ENCODE measurements at regions not wholly inside any gene's neighbourhood (a gene's known extent, or its start where the extent isn't known, plus 50 kb on each side); places are given as distances from the start of the nearest gene placed in this dataset.
"Not testable (repeated sequence)": the region's sequence is repeated elsewhere in the genome, so short reads cannot be mapped to it uniquely, and the experiment has no call there.

DNA sequence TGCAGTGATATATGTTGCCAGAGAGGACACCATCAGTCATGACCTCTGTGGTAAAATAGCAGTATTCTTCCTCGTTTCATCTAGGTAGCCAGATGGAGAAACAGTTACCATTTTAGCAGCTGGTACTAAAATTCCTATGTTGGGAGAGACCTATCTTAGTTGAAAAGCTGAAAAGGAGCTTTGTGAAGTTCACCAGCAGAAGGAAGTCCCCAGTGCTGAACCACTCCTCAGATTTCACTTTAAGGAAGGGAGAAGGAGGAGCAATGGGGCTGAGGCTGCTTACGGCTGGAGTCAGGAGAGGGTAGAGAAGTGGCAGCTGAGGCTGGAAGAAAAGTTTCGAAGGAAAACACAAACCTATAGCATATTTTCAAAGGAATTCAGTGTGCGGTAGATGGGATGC lies 103.7 kb downstream of the ATXN3L start:
- peaks cover 0 to 19% (median 0%) of the 10 kb centered on the region in 11 donors for H3K9me3 Mint-ChIP-seq
- no peak for DNase-seq
- Histone ChIP-seq H3K4me3 (ENCODE audit: low read length) (no peak overlapping the region), H3K36me3 (ENCODE audit: control insufficient read depth in 2 of 3, insufficient read depth in 3 of 3, low read length in 3 of 3) (no peaks in the 10 kb centered on the region), H3K9me3 (ENCODE audit: control insufficient read depth in 2 of 3, low read length in 3 of 3) (peaks cover 0 to 5% (median 0%) of the 10 kb centered on the region in 3 experiments), H3K4me1 (ENCODE audit: control insufficient read depth in 2 of 2, insufficient read depth in 2 of 2, low read length in 2 of 2) (no peaks in the 10 kb centered on the region), H3K27ac (ENCODE audit: low read depth, low read length) (no peak overlapping the region), H3K27me3 (ENCODE audit: control insufficient read depth in 2 of 2, insufficient read depth in 2 of 2, low read length in 2 of 2) (no peaks in the 10 kb centered on the region)
- ChIA-PET POLR2A (no interaction called here), CTCF (interaction anchor here (0.5 to 1.9 kb wide), 2 partner anchors 270 to 429 kb away, joined by 3 to 7 read pairs; no protein-coding TSS in a partner anchor)
- peaks cover 2 to 10% (median 9%) of the 10 kb centered on the region in 7 donors for H3K4me1 Mint-ChIP-seq
- H3K27me3 Mint-ChIP-seq = no peaks in the 10 kb centered on the region
- H3K4me3 Mint-ChIP-seq = no peak overlapping the region
- no peak overlapping the region for H3K27ac Mint-ChIP-seq
- peaks cover 0 to 5% (median 0%) of the 10 kb centered on the region in 5 donors for H3K36me3 Mint-ChIP-seq
- no peak for ATAC-seq
- intact Hi-C loops (cut with micrococcal nuclease) = no loop called here

DNA sequence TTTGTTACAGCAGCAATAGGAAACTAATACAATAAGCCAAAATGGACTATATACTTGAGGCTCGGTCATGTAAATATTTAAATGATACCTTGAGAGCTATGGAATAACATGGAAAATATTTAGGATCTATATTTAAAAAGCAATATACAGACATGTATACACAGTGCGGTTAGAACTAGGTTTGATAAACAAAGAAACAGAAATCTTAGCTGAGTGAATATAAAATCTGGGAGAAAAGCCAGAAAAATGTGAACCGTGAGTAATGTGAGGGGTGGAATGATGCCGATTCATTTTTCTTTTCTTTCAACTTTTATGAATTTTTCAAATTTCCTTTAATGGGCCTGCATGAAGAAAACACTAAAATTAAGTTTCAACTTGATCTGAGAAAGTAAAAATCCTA lies 104.1 kb downstream of the ATXN3L start:
- H3K27ac Mint-ChIP-seq = no peak overlapping the region
- peaks cover 2 to 9% (median 7%) of the 10 kb centered on the region in 7 donors for H3K4me1 Mint-ChIP-seq
- H3K9me3 ChIP-seq (ENCODE audit: control insufficient read depth in 2 of 3, low read length in 3 of 3) = peaks cover 0 to 5% (median 0%) of the 10 kb centered on the region in 3 experiments
- intact Hi-C loops (cut with micrococcal nuclease) = no loop called here
- peaks cover 0 to 19% (median 0%) of the 10 kb centered on the region in 11 donors for H3K9me3 Mint-ChIP-seq
- H3K36me3 ChIP-seq (ENCODE audit: control insufficient read depth in 2 of 3, insufficient read depth in 3 of 3, low read length in 3 of 3) = no peaks in the 10 kb centered on the region
- no peak for DNase-seq
- H3K27me3 ChIP-seq (ENCODE audit: control insufficient read depth in 2 of 2, insufficient read depth in 2 of 2, low read length in 2 of 2) = no peaks in the 10 kb centered on the region
- no peak for ATAC-seq
- no peaks in the 10 kb centered on the region for H3K27me3 Mint-ChIP-seq
- no peaks in the 10 kb centered on the region for H3K4me1 ChIP-seq (ENCODE audit: control insufficient read depth in 2 of 2, insufficient read depth in 2 of 2, low read length in 2 of 2)
- no peak overlapping the region for H3K27ac ChIP-seq (ENCODE audit: low read depth, low read length)
- ChIA-PET POLR2A (no interaction called here), CTCF (interaction anchor here (0.5 to 1.9 kb wide), 2 partner anchors 269 to 429 kb away, joined by 3 to 7 read pairs; no protein-coding TSS in a partner anchor)
- H3K4me3 Mint-ChIP-seq = no peak overlapping the region
- peaks cover 0 to 5% (median 0%) of the 10 kb centered on the region in 5 donors for H3K36me3 Mint-ChIP-seq
- H3K4me3 ChIP-seq (ENCODE audit: low read length) = no peak overlapping the region

DNA sequence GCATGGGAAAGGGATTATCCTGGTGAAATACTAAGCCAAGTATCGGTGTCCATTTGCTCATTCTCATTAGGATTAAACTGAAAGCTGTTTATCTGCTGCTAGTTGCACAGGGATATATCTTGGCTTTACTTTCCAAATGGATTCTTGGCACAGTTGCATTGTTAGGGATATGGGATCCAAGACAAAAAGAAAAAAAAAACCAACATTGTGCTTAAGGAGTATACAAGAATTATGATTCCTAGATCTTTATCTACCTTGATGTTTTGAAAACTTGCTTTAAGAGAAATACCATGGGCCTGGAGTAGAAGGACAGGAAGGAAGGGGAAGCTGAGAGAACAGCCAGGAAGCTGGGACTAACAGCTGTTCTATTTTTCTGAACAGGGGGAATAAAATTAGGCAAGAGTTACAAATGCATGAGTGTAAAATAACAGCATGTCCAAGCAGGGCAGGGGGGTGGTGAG lies 107.6 kb downstream of the ATXN3L start:
- peaks cover 0 to 5% (median 0%) of the 10 kb centered on the region in 5 donors for H3K36me3 Mint-ChIP-seq

DNA sequence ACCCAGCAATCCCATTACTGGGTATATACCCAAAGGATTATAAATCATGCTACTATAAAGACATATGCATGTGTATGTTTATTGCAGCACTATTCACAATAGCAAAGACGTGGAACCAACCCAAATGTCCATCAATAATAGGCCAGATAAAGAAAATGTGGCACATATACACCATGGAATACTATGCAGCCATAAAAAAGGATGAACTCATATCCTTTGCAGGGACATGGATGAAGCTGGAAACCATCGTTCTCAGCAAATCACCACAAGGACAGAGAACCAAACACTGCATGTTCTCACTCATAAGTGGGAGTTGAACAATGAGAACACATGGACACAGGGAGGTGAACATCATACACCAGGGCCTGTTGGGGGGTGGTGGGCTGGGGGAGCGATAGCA lies 109.7 kb downstream of the ATXN3L start:
- H3K9me3 Mint-ChIP-seq; H3K27me3 ChIP-seq (ENCODE audit: control insufficient read depth in 2 of 2, insufficient read depth in 2 of 2, low read length in 2 of 2); H3K36me3 ChIP-seq (ENCODE audit: control insufficient read depth in 2 of 3, insufficient read depth in 3 of 3, low read length in 3 of 3); H3K4me1 ChIP-seq (ENCODE audit: control insufficient read depth in 2 of 2, insufficient read depth in 2 of 2, low read length in 2 of 2); H3K27ac Mint-ChIP-seq; H3K9me3 ChIP-seq (ENCODE audit: control insufficient read depth in 2 of 3, low read length in 3 of 3); CTCF ChIA-PET; intact Hi-C loops (cut with micrococcal nuclease); H3K27ac ChIP-seq (ENCODE audit: low read depth, low read length); H3K4me1 Mint-ChIP-seq; H3K27me3 Mint-ChIP-seq; POLR2A ChIA-PET; H3K4me3 Mint-ChIP-seq; DNase-seq; ATAC-seq; H3K4me3 ChIP-seq (ENCODE audit: low read length); H3K36me3 Mint-ChIP-seq: not testable (repeated sequence)

More for the DNA sequence above, 107.6 kb downstream of the ATXN3L start:
- DNase-seq (no peak), ATAC-seq (no peak)
- Mint-ChIP-seq H3K9me3 (peaks cover 0 to 23% (median 0%) of the 10 kb centered on the region in 11 donors), H3K4me1 (peaks cover 2 to 9% (median 7%) of the 10 kb centered on the region in 7 donors), H3K27ac (peak overlapping the region in 1 of 9 donors; percentile 71), H3K27me3 (no peaks in the 10 kb centered on the region), H3K4me3 (peak overlapping the region in 1 of 10 donors; percentile 37)
- no peaks in the 10 kb centered on the region for H3K4me1 ChIP-seq (ENCODE audit: control insufficient read depth in 2 of 2, insufficient read depth in 2 of 2, low read length in 2 of 2)
- H3K27ac ChIP-seq (ENCODE audit: low read depth, low read length) = no peak overlapping the region
- H3K27me3 ChIP-seq (ENCODE audit: control insufficient read depth in 2 of 2, insufficient read depth in 2 of 2, low read length in 2 of 2) = no peaks in the 10 kb centered on the region
- peaks cover 0 to 5% (median 0%) of the 10 kb centered on the region in 3 experiments for H3K9me3 ChIP-seq (ENCODE audit: control insufficient read depth in 2 of 3, low read length in 3 of 3)
- no peak overlapping the region for H3K4me3 ChIP-seq (ENCODE audit: low read length)
- intact Hi-C loops (cut with micrococcal nuclease) = no loop called here
- ChIA-PET CTCF (no interaction called here), POLR2A (no interaction called here)
- no peaks in the 10 kb centered on the region for H3K36me3 ChIP-seq (ENCODE audit: control insufficient read depth in 2 of 3, insufficient read depth in 3 of 3, low read length in 3 of 3)

DNA sequence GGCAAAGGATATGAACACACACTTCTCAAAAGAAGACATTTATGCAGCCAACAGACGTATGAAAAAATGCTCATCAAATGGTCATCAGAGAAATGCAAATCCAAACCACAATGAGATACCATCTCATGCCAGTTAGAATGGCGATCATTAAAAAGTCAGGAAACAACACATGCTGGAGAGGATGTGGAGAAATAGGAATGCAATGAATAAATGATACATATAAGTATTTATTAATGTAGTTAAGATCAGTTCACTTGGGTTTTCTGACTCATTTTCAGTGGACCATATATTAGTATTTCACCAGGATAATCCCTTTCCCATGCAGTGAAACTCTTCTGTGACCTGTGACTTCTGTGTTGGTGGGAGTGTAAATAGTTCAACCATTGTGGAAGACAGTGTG lies 110.1 kb downstream of the ATXN3L start:
- ATAC-seq, DNase-seq: not testable (repeated sequence)

DNA sequence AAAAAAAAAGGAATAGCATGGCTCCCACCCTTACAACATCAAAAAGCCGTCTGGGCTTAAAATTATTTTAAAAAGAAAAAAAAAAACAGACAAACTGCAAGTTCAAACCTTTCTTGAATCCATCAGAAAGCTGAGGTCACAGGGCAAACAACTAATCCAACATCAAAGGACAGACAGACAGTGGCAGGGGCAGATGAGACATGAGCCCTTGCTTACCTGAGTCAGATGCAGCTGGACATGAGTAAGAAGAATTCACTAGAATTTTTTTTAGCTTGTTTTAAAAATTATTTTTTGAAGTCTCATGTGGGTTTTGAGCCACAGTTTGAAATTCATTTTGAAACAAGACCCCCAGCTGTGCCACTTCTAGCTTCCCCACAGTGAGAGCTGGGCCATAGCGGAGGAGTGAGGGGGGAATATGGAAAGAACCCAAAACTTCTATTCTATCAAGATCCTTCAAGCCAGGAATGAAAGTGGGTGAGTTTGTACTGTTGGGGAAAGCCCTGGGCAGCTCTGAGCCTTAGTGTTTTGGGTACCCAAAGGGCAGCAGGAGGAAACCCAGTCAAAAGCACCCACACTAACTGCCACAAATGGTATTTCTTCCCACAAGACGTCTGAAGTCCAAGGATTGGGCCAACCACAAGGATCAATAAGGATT lies 111.4 kb downstream of the ATXN3L start:
- ATAC-seq = no peak
- ChIA-PET POLR2A (no interaction called here), CTCF (no interaction called here)
- no peaks in the 10 kb centered on the region for H3K4me1 ChIP-seq (ENCODE audit: control insufficient read depth in 2 of 2, insufficient read depth in 2 of 2, low read length in 2 of 2)
- no peak overlapping the region for H3K4me3 ChIP-seq (ENCODE audit: low read length)
- H3K9me3 ChIP-seq (ENCODE audit: control insufficient read depth in 2 of 3, low read length in 3 of 3) = no peaks in the 10 kb centered on the region
- no peak overlapping the region for H3K4me3 Mint-ChIP-seq
- peaks cover 0 to 5% (median 0%) of the 10 kb centered on the region in 11 donors for H3K9me3 Mint-ChIP-seq
- H3K27me3 ChIP-seq (ENCODE audit: control insufficient read depth in 2 of 2, insufficient read depth in 2 of 2, low read length in 2 of 2) = no peaks in the 10 kb centered on the region
- intact Hi-C loops (cut with micrococcal nuclease) = loop anchor here in 1 of 2 donors (5.0 kb wide), 1 partner anchor 59 kb away; no protein-coding TSS in a partner anchor
- no peak for DNase-seq
- H3K27ac ChIP-seq (ENCODE audit: low read depth, low read length) = no peak overlapping the region
- H3K36me3 Mint-ChIP-seq = peaks cover 0 to 4% (median 0%) of the 10 kb centered on the region in 5 donors
- no peaks in the 10 kb centered on the region for H3K27me3 Mint-ChIP-seq
- peak overlapping the region in 1 of 9 donors; percentile 36 for H3K27ac Mint-ChIP-seq
- H3K4me1 Mint-ChIP-seq = peaks cover 2 to 9% (median 7%) of the 10 kb centered on the region in 7 donors
- H3K36me3 ChIP-seq (ENCODE audit: control insufficient read depth in 2 of 3, insufficient read depth in 3 of 3, low read length in 3 of 3) = no peaks in the 10 kb centered on the region

More for the DNA sequence above, 110.1 kb downstream of the ATXN3L start:
- H3K27me3 ChIP-seq (ENCODE audit: control insufficient read depth in 2 of 2, insufficient read depth in 2 of 2, low read length in 2 of 2); H3K9me3 Mint-ChIP-seq; H3K27ac Mint-ChIP-seq; CTCF ChIA-PET; POLR2A ChIA-PET; H3K4me3 Mint-ChIP-seq; H3K4me1 ChIP-seq (ENCODE audit: control insufficient read depth in 2 of 2, insufficient read depth in 2 of 2, low read length in 2 of 2); H3K4me1 Mint-ChIP-seq; H3K27me3 Mint-ChIP-seq; H3K9me3 ChIP-seq (ENCODE audit: control insufficient read depth in 2 of 3, low read length in 3 of 3); H3K27ac ChIP-seq (ENCODE audit: low read depth, low read length); H3K36me3 ChIP-seq (ENCODE audit: control insufficient read depth in 2 of 3, insufficient read depth in 3 of 3, low read length in 3 of 3); H3K36me3 Mint-ChIP-seq; H3K4me3 ChIP-seq (ENCODE audit: low read length): not testable (repeated sequence)
- intact Hi-C loops (cut with micrococcal nuclease) = loop anchor here in 1 of 2 donors (5.0 kb wide), 1 partner anchor 58 kb away; no protein-coding TSS in a partner anchor

DNA sequence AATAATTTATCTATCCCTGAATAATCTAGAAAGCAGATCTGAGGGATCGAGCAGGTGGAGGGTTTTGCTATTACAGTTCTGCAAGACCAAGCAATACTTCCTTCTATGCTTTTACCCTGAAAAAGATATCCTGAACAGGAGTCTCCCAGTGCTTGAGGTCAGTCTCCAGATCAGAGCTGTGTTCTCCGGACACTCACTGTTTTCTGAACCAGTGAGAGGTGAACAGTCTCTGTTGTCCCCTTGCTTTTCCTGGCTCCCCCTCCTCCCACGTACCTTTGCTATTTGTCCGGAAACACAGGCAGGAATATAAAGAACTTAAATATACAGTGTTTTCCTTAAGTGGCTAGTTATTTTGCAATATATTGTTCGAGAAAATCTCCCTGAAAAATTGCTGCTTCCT lies 116.6 kb downstream of the ATXN3L start:
- no peak overlapping the region for H3K4me3 Mint-ChIP-seq
- Histone ChIP-seq H3K4me3 (ENCODE audit: low read length) (no peak overlapping the region), H3K27me3 (ENCODE audit: control insufficient read depth in 2 of 2, insufficient read depth in 2 of 2, low read length in 2 of 2) (no peaks in the 10 kb centered on the region), H3K36me3 (ENCODE audit: control insufficient read depth in 2 of 3, insufficient read depth in 3 of 3, low read length in 3 of 3) (no peaks in the 10 kb centered on the region), H3K27ac (ENCODE audit: low read depth, low read length) (no peak overlapping the region), H3K4me1 (ENCODE audit: control insufficient read depth in 2 of 2, insufficient read depth in 2 of 2, low read length in 2 of 2) (no peaks in the 10 kb centered on the region), H3K9me3 (ENCODE audit: control insufficient read depth in 2 of 3, low read length in 3 of 3) (no peaks in the 10 kb centered on the region)
- H3K27ac Mint-ChIP-seq = no peak overlapping the region
- peaks cover 0 to 4% (median 0%) of the 10 kb centered on the region in 7 donors for H3K4me1 Mint-ChIP-seq
- ChIA-PET CTCF (no interaction called here), POLR2A (no interaction called here)
- H3K27me3 Mint-ChIP-seq = no peaks in the 10 kb centered on the region
- H3K36me3 Mint-ChIP-seq = peaks cover 0 to 3% (median 0%) of the 10 kb centered on the region in 5 donors
- no peak for ATAC-seq
- intact Hi-C loops (cut with micrococcal nuclease) = no loop called here
- no peak for DNase-seq
- H3K9me3 Mint-ChIP-seq = peaks cover 0 to 5% (median 0%) of the 10 kb centered on the region in 11 donors

All from naive thymus-derived CD4-positive, alpha-beta T cell (primary cell).